Amniotic stem cell (primary cell): ENCODE measurements at regions not wholly inside any gene's neighbourhood (a gene's known extent, or its start where the extent isn't known, plus 50 kb on each side); places are given as distances from the start of the nearest gene placed in this dataset.
A peak's percentile ranks its signal among the peaks of the same experiment; 100 is the strongest.

Experiments used
- DNase-seq: peaks from one replicate; lab custom pipeline; 2025; lab: John Stamatoyannopoulos, UW

DNA sequence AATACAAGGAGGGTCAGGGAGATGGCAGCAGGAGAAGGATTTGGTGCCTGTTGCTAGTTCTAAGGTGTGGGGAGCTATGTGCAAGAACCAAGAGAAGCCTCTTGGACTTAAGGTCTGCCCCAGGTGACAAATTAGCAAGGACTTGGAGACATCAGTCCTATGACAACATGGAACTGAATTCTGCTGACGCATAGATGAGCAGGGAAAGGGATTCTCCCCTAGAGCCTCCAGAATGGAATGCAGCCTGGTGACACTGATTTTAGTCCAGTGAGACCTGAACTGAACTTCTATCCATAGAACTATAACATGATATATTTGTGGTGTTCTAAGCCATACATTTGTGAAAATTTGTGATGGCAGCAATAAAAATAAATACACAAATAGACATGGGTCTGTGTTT, 215.6 kb downstream of the ESM1 start:
- no peak for DNase-seq

- DNase-seq = no peak
Measured at GRCh38 chr5:54769072-54769471, 216.3 kb downstream of the ESM1 start.

GRCh38 chr5:54766748-54767147, 218.6 kb downstream of the ESM1 start:
- no peak for DNase-seq

DNA sequence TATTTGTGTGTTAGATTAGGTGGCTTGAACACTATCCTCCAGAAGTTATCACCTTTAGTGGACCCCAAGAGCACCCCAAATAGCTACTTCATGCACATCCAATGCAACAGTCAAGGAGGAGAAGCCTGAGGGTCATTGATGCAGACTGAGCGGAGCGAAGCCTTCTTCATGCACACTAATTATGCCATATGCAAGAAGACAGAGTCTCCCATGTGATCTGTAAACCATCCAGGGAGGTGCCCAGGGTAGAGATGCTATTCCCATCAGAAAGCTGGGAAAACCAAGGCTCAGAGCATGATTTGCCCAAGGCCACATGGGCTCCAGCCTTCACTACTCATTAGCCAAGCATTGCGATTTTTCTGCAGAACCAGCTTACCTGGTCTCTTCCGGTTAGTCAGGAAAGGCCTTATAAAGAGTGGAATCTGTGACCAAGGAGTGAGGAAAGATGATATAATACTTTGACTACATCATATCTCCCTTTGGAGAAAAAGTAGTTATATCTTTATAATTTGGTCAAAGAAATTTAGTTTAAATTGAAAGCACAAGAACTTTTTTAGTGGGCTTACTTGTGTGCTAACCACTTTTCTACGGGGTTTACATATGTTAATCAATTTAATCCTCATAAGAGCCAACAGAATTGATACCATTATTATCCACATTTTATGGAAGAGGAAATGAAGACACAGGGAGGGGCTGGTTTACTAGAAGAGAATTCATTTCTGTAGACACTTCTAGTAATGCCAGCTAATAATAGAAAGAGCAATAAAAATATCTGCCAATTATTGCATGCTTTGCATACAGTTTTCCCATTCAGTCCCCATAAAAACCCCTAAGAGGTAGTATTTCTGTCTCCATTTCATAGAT, 220.0 kb downstream of the ESM1 start:
- DNase-seq = no peak

DNA sequence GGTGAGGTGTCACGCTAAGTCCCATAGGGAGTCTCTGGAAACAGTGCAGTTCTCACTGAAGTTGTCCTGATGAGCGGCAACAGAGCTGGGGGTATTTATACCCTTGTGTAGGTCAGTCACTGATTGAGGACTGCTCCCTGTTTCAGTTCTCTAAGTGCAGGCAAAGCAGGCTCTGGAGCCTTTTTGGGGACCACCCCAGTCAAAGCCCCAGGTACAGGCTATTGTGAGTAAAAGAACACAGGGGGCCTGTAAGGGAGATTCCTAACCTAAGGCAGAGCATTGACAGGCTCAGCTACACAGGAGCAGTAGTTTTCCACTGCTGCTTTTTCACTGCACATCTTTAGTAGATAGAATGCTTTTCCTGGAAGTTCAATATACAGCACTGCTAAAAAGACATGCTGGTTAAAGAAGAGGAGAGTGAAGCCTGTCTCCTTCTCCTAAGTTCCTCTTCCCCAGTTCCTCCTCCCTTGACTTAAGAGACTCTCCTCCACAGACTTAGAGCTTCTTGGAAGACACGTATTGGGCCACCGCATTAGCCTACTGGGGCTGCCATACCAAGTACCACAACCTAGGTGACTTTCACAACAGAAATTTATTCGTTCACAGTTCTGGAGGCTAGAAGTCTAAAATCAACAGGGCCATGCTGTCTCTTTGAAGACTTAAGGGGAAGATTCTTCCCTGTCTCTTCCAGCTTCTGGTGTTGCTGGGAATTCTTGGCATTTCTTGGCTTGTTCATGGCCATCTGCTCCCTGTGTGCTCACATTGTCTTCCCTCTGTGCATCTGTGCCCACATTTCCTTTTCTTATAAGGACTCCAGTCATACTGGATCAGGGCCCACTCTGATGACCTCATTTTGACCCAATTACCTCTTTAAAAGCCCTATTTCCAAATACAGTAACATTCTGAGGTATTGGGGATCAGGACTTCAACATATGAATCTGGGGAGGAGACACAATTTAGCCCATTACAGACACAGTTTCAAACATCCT, 221.0 kb downstream of the ESM1 start:
- no peak for DNase-seq

DNA sequence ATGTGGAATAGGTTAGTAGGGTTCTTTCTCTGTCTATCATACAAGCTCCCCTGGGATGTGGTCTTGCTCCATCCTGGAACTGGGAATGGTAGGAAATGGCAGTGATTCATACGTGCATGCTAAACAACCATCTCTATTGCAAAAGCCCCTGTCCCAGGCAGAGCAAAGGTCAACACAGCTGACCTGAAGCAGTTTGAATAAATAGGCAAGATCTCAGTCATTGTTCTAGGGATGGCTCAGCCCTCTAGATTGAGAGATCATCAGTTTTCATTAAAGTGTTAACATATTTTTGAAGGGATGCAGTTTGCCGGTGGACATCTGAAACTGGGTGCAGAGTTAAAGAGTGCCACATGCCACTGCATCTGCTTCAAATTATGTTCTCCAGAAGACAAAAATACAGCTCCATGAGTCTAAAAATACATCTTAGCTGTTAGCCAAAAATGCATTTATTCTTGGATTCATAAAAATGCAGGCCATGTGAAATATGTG, 224.1 kb downstream of the ESM1 start:
- DNase-seq = peak; percentile 67

- no peak for DNase-seq
Measured at GRCh38 chr5:54760182-54760935, 225.0 kb downstream of the ESM1 start.

DNA sequence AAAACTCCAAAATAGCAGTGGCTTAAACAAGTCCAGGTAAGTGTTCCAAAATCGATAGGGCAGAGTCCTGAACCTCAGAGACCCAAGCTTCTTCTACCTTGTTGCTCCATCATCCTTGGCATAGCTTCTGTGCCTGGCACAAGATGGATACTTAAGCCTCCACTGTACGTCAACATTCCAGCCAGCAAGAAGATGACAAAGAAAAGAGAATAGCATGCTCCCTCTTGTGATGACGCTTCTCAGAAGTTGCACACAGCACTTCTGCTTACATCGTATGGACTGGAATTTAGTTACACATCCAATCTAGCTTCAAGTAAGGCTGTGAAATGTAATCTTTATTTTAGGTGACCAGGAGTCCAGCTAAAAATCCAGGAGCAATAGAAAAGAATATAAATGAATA, 227.4 kb downstream of the ESM1 start:
- DNase-seq = peak; percentile 78

GRCh38 chr5:54757541-54757940, 227.9 kb downstream of the ESM1 start:
- DNase-seq = no peak

DNA sequence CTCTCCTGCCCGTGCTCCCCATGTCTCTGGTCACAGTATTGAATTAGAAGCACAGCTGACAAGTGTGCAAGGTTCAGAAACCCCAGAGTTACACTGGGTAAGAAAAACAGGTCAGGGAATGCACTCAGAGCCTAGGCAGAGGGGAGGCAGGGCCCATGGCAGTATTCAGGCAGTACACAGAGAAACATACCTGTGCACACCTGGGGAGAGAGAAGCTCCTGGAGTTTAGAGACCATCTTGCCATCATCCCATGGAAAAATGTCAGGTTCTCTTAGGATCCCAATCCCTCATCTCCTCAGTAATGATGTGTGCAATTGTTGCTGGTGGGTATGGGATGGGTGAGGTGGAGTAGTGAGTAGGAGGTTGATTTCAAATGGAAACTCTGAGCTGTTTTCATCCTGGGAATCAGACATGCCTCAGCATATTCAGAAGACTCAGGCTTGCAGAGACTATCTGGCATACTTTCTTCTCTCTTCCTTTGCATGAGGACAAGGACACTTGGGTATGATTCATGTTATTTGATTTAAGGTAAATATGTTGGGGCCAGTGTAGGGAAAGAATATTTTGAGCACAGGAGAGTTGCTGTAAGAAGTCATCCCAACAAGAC, 228.5 kb downstream of the ESM1 start:
- no peak for DNase-seq

GRCh38 chr5:54756301-54756700, 229.1 kb downstream of the ESM1 start:
- no peak for DNase-seq

- DNase-seq = no peak
Measured at GRCh38 chr5:54754878-54755277, 230.5 kb downstream of the ESM1 start.

DNA sequence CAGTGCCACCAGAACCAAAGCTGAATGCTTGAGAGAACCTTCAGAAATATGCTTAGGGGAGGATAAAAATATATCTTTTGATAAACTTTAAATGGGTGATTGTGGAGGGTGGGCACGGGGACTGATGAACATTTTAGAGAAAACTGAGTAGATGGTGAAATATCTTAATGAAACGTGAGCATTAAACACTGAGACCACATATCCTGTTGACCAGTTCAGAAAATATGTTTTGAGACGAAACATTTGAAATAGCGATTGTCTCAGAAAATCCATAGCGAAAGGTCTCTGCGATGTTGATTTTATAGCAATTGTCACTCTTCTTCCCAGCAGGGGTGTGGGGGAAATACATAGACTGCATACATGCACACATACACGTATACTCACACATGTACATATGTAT, 231.0 kb downstream of the ESM1 start:
- DNase-seq = no peak

- no peak for DNase-seq
Measured at GRCh38 chr5:54753753-54754152, 231.6 kb downstream of the ESM1 start.

DNA sequence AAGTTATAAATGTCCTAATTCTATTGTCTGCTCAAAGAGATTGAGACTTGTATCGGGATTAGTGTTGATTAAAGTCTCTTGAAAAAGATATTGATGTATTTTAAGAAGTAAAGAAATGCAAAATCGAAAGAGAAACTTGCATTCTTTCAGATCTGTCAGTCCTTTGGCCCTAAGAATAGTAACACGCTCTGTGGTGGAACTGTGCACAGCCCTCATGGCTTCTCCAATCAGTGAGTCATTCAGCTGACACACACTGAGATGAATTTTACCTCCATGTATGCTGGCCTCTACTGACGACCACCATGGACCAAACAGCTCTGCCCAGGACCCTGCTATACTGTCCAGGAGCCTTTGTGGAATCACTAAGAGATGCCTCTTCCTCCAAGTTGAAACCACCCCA, 232.4 kb downstream of the ESM1 start:
- DNase-seq = peak; percentile 53

DNA sequence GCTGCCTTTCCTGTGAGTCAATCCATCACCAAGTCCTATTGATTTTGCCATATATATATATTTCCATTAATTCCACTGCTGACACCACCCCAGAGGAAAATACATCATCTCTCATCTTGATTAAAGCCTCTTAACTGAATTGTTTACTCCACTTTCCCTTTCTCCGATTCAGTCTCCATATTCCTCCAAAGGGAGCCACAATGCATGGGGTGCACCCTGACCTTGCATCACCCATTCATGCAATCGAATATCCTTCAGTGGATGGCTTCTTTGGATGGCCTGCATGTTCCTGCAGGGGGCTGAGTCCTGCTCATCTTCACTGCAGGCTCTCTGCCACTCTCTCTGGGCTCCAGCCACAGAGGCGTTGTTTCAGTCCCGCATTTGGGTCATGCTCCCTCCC, 231.0 kb downstream of the SNX18 start:
- no peak for DNase-seq

DNA sequence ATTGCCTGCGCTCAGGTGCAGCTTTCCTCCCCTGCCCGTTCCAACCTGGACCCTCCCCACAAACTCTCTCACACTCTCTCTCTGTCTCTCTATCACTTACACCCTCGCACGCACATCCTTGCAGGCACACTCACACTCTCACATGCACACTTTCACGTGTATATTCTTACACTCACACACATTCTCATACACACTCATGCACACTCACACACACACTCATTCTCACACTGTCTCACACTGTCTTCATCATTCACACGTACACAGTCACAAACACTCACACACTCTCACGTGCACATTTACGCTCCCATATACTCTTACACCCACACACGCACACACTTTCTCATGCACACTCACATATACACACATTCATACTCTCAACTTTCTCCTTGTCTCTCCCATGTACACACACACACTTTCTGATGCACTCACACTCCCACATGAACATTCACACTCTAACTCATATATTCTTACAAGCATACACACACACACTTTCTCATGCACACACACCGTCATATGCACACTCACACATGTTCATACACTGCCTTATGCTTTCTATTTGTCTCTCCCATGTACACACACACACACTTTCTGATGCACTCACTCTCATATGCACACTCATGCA, 229.3 kb downstream of the SNX18 start:
- DNase-seq = no peak

- DNase-seq = no peak
Measured at GRCh38 chr5:54746346-54746745, 228.8 kb downstream of the SNX18 start.

DNA sequence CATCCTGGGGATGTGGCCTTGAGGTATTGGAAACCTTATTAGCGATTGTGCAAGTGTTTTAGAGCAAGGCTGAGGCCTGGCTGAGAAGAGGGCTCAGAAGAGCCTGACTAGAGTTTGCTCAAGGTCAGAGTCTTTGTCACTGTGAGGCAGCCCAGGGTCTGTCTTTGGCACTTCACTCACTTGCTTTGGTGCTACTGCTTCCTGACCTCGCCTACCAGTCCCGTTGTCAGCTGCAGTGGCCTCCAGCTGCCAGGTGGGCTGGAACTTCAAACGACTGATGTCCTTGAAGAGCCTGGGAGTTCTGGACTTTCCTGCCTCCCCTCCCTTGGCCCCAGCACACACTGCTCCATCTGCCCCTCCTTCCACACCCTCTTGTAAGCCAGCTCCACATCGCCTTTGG, 228.0 kb downstream of the SNX18 start:
- no peak for DNase-seq

- peak; percentile 96 for DNase-seq
Measured at GRCh38 chr5:54743997-54744788, 226.6 kb downstream of the SNX18 start.
